ENCODE measurements at regions not wholly inside any gene's neighbourhood (a gene's known extent, or its start where the extent isn't known, plus 50 kb on each side); places are given as distances from the start of the nearest gene placed in this dataset.

- no peak overlapping the region for H3K4me3 ChIP-seq (ENCODE audit: low read depth, poor library complexity, severe bottlenecking)
- TF ChIP-seq CTCF (IDR thresholded peaks at IDR 0.05), result no peak
- no peak for TF ChIP-seq POLR2A (IDR thresholded peaks at IDR 0.05)
- no peak for DNase-seq (ENCODE audit: low spot score in 2 of 2)
- intact Hi-C loops (cut with DNase I; ENCODE audit: low total_unique reads), result no loop called here
- WGBS, 2 donors, result 83 to 84% methylated on average over 9 of the region's 9 CpGs
Measured at GRCh38 chr12:115588131-115588530, 689.4 kb downstream of the MED13L start.

GRCh38 chr12:115584156-115584555 lies 693.3 kb downstream of the MED13L start:
- TF ChIP-seq POLR2A (IDR thresholded peaks at IDR 0.05), result no peak
- no peak for TF ChIP-seq CTCF (IDR thresholded peaks at IDR 0.05)
- DNase-seq (ENCODE audit: low spot score in 2 of 2), result no peak
- WGBS, 2 donors, result 63 to 70% methylated on average over 2 of the region's 2 CpGs
- no peak overlapping the region for H3K4me3 ChIP-seq (ENCODE audit: low read depth, poor library complexity, severe bottlenecking)
- intact Hi-C loops (cut with DNase I; ENCODE audit: low total_unique reads), result no loop called here

- TF ChIP-seq CTCF (IDR thresholded peaks at IDR 0.05) (no peak), POLR2A (IDR thresholded peaks at IDR 0.05) (no peak)
- no peak for DNase-seq (ENCODE audit: low spot score in 2 of 2)
- H3K4me3 ChIP-seq (ENCODE audit: low read depth, poor library complexity, severe bottlenecking), result no peak overlapping the region
- intact Hi-C loops (cut with DNase I; ENCODE audit: low total_unique reads), result no loop called here
- 69 to 73% methylated on average over 10 of the region's 10 CpGs for WGBS, 2 donors
Measured at GRCh38 chr12:115583591-115583990, 693.9 kb downstream of the MED13L start.

GRCh38 chr12:115577401-115577800 lies 700.1 kb downstream of the MED13L start:
- intact Hi-C loops (cut with DNase I; ENCODE audit: low total_unique reads), result no loop called here

GRCh38 chr12:115574826-115575225 lies 702.7 kb downstream of the MED13L start:
- DNase-seq (ENCODE audit: low spot score in 2 of 2), result no peak
- WGBS, 2 donors, result 67 to 74% methylated on average over 7 of the region's 7 CpGs
- no peak overlapping the region for H3K4me3 ChIP-seq (ENCODE audit: low read depth, poor library complexity, severe bottlenecking)
- TF ChIP-seq CTCF (IDR thresholded peaks at IDR 0.05) (no peak), POLR2A (IDR thresholded peaks at IDR 0.05) (no peak)
- intact Hi-C loops (cut with DNase I; ENCODE audit: low total_unique reads), result no loop called here

More at GRCh38 chr12:115577401-115577800, 700.1 kb downstream of the MED13L start:
- no peak for TF ChIP-seq POLR2A (IDR thresholded peaks at IDR 0.05)
- no peak for TF ChIP-seq CTCF (IDR thresholded peaks at IDR 0.05)
- no peak overlapping the region for H3K4me3 ChIP-seq (ENCODE audit: low read depth, poor library complexity, severe bottlenecking)
- DNase-seq (ENCODE audit: low spot score in 2 of 2), result no peak
- 52 to 57% methylated on average over 6 of the region's 6 CpGs for WGBS, 2 donors

GRCh38 chr12:115572440-115572839 lies 705.1 kb downstream of the MED13L start:
- TF ChIP-seq POLR2A (IDR thresholded peaks at IDR 0.05) (no peak), CTCF (IDR thresholded peaks at IDR 0.05) (no peak)
- no peak overlapping the region for H3K4me3 ChIP-seq (ENCODE audit: low read depth, poor library complexity, severe bottlenecking)
- DNase-seq (ENCODE audit: low spot score in 2 of 2), result no peak
- intact Hi-C loops (cut with DNase I; ENCODE audit: low total_unique reads), result no loop called here
- 91 to 92% methylated on average over 2 of the region's 2 CpGs for WGBS, 2 donors

Data from lower leg skin (tissue), 4 donors.